Stimulated activated CD4-positive, alpha-beta T cell treated with anti-CD3 and anti-CD28 coated beads, Interleukin-4, amount 100 ng/mL, for 1 hour (primary cell): ENCODE measurements at regions not wholly inside any gene's neighbourhood (a gene's known extent, or its start where the extent isn't known, plus 50 kb on each side); places are given as distances from the start of the nearest gene placed in this dataset.

Source experiments
- DNase-seq: peaks from one replicate; pipeline ENCODE4 v3.0.0-alpha.2; 2020

DNA sequence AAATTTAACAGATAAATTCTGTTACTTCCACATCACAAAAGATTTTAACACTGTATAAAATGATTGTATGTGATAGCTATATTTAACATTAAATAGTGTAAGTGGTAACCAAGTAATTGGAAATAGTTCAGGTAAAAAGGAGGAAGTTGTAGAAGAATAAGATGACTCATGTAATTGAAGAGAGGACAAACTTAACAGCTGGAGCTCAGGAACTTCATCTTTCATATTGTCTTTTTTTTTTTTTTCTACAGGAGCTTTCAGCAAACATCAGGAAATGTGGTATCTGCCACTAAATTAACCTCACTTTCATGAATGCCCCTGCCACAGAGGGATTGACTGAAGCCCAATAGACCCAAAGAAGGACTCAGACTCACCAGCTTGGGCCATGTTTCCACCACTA lies 188.4 kb upstream of the VEGFC start:
- no peak for DNase-seq

DNA sequence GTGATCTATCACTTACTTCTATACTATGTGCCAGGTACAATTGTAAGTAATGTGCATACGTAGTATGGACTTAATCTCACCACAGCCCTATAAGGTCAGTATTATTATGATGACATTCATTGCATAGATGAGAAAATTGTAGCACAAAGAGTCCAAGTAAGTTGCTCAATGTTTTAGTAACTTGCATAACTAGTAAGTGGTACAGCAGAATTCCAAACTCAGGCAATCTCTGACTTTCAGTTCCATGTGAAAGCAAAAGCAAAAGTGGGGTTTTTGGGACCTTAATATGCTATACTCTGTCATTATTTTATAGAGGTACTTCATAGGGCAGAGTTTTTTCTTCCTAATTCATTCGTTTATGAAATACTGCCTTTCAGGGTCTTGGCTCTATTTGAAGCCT lies 188.8 kb upstream of the VEGFC start:
- no peak for DNase-seq

DNA sequence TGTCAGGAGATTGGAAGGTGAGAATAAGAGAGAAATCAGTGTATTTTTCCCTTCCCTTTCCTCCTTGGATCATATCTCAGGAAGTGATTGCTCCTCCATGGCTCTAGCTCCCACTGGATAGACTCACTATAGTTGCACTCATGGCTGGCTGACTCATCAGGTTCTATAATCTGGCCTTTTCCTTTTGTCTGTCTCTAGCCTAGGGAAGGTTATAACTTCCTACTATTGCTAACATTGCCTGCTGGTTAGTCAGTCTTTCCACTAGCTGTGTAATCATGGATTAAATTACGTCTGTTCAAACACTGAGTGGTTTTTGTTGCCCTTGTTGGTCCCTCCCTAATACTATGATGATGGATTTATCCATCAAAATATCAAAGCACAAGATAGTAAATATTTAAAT lies 195.5 kb upstream of the VEGFC start:
- DNase-seq, result no peak

DNA sequence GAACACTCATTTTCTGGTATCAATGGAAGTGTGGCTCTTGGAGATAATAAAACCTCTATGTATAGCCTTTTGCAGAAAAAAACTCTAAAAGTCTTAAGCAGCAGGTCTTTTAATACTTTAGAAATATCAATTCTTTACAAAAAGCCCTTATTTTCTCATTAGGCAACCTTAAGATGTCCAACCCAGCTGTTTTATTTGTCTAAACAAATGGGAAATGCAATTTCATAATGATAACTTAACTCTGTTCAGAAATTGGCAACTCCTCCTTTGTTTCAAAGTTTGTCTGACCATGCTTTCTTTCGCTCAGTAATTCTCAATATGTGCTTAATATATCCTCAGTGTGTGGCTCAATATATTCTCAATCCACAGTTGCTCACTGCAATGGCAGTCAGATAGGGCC lies 196.5 kb upstream of the VEGFC start:
- DNase-seq, result no peak

DNA sequence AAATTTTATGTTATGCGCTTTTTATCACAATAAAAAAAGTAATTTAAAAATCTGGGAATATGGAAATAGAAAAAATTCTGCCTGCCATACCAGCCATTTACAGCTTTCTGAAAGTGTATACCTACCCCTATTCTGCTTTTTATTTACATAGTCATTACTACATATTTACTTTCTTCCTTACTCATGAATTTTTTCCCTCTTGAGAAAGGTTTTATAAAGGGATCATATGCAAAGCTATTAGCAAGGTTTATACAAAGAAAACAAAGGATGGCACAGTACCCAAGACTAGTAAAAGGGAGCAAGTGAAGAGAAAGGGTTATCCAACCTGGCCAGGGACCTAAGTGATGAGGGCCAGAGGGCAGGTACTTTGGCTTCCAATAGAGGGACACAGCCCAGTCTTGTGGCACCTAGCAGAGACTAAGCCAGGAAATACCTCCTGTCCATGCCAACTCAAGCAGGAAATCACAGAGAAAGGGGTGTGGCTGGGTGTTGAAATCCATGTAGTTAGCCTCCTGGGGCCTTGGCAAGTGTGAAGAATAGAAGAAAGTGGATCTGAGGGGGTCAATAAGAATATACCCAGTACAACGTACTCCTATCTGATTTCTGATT lies 207.3 kb upstream of the VEGFC start:
- DNase-seq, result no peak

GRCh38 chr4:177001271-177002175 lies 208.8 kb upstream of the VEGFC start:
- DNase-seq, result no peak

- DNase-seq, result no peak
These were observed 213.0 kb upstream of the VEGFC start for GRCh38 chr4:177005674-177006230.

DNA sequence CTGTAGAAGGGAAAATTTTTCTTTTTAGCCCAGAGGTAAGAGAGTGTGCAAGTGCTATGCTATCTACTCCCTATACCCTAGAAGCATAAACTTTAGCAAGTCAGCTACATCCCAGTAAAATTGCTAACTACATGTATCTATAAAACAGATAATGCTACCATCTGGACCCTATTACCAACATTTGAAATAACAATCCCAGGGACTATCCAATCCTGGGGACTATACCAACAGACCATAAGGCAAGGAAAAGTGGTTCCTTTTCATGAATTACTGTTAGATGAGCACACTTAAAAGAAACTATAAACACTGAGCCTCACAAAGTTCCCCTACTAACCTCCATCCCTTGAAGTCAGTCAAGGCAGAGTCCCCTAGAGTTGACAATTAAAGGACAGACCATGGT lies 213.6 kb upstream of the VEGFC start:
- DNase-seq, result no peak

GRCh38 chr4:177008071-177008835 lies 215.5 kb upstream of the VEGFC start:
- no peak for DNase-seq

GRCh38 chr4:177008836-177009501 lies 216.2 kb upstream of the VEGFC start:
- no peak for DNase-seq

GRCh38 chr4:177010418-177010817 lies 217.7 kb upstream of the VEGFC start:
- DNase-seq, result no peak

GRCh38 chr4:177012918-177013545 lies 220.3 kb upstream of the VEGFC start:
- DNase-seq, result no peak

DNA sequence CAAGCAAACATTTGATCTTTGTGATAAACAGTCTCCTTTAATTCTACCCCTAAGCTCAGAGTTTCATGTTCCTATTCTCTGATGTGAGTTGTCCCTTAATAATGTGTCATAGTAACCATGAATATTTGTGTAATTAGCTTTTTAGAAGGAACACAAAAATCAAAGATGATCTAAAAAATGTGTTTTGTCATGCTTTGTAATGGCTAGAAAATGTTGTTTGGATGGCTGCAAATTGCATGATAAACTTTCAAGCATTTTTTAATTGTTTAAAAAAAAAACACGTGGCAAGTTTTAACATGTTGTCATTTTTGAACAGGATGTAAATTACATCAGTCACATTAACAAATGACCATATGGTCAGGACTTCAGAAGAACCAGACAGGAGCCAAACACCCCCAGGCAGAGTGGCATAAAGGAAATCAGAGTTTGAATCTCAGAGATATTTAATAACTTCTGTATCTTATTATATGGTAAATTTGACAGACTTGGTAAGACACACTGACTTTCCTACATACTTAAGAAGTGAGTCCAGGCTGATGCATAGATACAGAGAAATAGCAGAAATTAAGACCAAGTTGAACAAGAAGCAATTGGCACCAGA lies 223.9 kb upstream of the VEGFC start:
- DNase-seq, result no peak

- DNase-seq, result no peak
These were observed 231.2 kb upstream of the VEGFC start for GRCh38 chr4:177023951-177024350.

GRCh38 chr4:177032341-177032740 lies 239.6 kb upstream of the VEGFC start:
- no peak for DNase-seq

DNA sequence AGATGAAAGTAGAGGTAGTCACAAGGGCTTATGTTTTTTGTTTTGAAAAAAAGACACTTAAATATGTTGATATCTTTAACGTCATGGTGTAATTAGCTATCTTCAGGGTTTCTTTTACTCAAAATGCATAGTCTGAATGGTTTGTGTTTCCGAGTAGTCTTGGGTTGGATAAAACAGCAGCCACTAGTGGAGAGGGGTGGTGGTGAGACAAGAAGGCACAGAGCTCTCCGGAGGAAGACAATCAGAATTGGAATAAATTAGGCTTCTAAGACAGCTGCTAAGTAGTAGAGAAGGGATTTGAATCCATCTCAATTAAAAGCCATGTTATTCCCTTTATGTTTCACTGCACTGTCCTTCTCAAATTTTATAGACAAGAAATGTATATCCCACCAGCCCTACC lies 240.4 kb upstream of the VEGFC start:
- no peak for DNase-seq

- no peak for DNase-seq
These were observed 240.9 kb upstream of the VEGFC start for GRCh38 chr4:177033632-177034031.

- no peak for DNase-seq
These were observed 248.6 kb upstream of the VEGFC start for GRCh38 chr4:177041356-177041755.

GRCh38 chr4:177047070-177047850 lies 254.5 kb upstream of the VEGFC start:
- DNase-seq, result peak; percentile 54

GRCh38 chr4:177047851-177048174 lies 255.1 kb upstream of the VEGFC start:
- DNase-seq, result no peak

DNA sequence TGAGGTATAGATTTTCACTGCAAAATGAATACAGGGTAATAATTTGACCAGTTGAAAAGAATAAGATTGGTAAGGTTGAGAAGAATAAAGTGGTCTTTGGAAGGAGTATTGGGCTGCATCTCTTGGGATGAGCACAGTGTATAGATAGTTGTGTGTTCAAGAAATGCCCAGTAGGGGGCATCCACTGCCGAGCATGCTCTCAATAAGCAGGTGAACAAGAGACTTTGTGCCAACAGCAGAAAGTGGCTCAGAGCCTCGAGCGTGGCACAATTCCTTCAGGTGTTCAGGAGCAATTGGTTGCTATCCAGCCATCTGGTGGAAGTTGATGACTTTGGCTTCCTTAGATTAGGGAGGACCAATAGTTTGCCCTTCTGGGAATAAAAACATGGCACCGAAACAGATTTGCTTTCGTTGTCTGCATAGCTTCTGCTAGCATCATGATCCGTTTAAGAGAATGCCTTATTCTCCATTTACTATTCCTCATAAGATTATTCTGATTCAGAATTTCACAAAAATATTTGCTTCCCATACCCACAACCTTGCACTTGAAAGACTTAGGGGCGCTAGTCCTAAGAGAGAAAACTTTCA lies 258.1 kb upstream of the NEIL3 start:
- DNase-seq, result no peak
